Heart left ventricle (tissue), 16 donors: ENCODE measurements at regions not wholly inside any gene's neighbourhood (a gene's known extent, or its start where the extent isn't known, plus 50 kb on each side); places are given as distances from the start of the nearest gene placed in this dataset.

Experiments used
- ATAC-seq, 4 donors: fragments of 200-7000 bp; cut with Tn5 transposase; one replicate each; pipeline ENCODE4 v1.9.1; 2020 to 2022; ENCODE audit warnings: moderate library complexity in 4 of 4, mild to moderate bottlenecking in 3 of 4, moderate number of reproducible peaks in 1 of 4
- DNase-seq, 5 donors: peaks; one replicate each; pipeline ENCODE4 v3.0.0-alpha.2; 2020
- H3K27ac ChIP-seq, 12 donors: fragments of 200-600 bp; sonication (generic) in 4 of 12; one replicate each; pipeline versions ENCODE4 v1.5.0 to v1.8.0; 2016 to 2022; ENCODE audit warnings: mild to moderate bottlenecking in 2 of 12
- H3K27me3 ChIP-seq, 9 donors: fragments of 200-600 bp; sonication (generic) in 2 of 9; one replicate each; pipeline versions ENCODE4 v1.5.1 to v1.8.0; 2016 to 2022; ENCODE audit warnings: mild to moderate bottlenecking in 3 of 9
- H3K36me3 ChIP-seq, 9 donors: fragments of 200-600 bp; sonication (generic) in 2 of 9; one replicate each; pipeline versions ENCODE4 v1.5.0 to v1.8.0; 2018 to 2022; ENCODE audit warnings: mild to moderate bottlenecking in 2 of 9
- H3K4me1 ChIP-seq, 12 donors: fragments of 200-600 bp; sonication (generic) in 4 of 12; one replicate each; pipeline versions ENCODE4 v1.5.0 to v1.8.0; 2016 to 2022; ENCODE audit warnings: mild to moderate bottlenecking in 3 of 12
- H3K4me3 ChIP-seq, 12 donors: fragments of 200-600 bp; sonication (generic) in 4 of 12; one replicate each; pipeline versions ENCODE4 v1.5.0 to v1.8.0; 2017 to 2022; ENCODE audit warnings: mild to moderate bottlenecking in 9 of 12, moderate library complexity in 4 of 12
- H3K9me3 ChIP-seq, 12 donors: fragments of 200-600 bp; sonication (generic) in 4 of 12; one replicate each; pipeline versions ENCODE4 v1.5.0 to v1.8.0; 2016 to 2022; ENCODE audit warnings: mild to moderate bottlenecking in 1 of 12
- CTCF ChIP-seq, 12 donors: fragments of 200-600 bp; sonication (generic) in 4 of 12; IDR thresholded peaks; one replicate each; pipeline versions ENCODE4 v1.5.0 to v1.8.0; 2018 to 2022; ENCODE audit warnings: antibody characterized with exemption in 12 of 12, mild to moderate bottlenecking in 5 of 12
- POLR2A ChIP-seq, 2 donors: fragments of 450-650 bp; IDR thresholded peaks; one replicate each; pipeline ENCODE4 v1.6.1; 2017; ENCODE audit warnings: antibody characterized with exemption in 2 of 2, mild to moderate bottlenecking in 2 of 2, moderate library complexity in 2 of 2
- WGBS, 4 donors: extraction: QIAGEN DNeasy Blood & Tissue Kit in 2 of 4; methylation state at CpG; one replicate each; pipeline versions ENCODE4 v1.1.5 to v1.1.7; 2013 to 2018; 5-methylcytosine and 5-hydroxymethylcytosine counted together
- intact Hi-C, 10 donors: fragments of 100-400 bp; cut with DNase I; formaldehyde crosslinking; loops; one replicate each; pipeline versions ENCODE4 v1.11.1 to v1.14.2; 2022
- donor health status: ischemic (EF 13 %, LVEDD 7.1; RV severe dilation, severe dysfunction).
- donor health status: healthy with polysubstance abuse.
- donor health status: DM: no; HTN: yes; CAD: no.
- donor health status: DM: no; HTN: no; CAD: no.
- donor health status: ischemic (EF 25% LVEDD 6.9; RV normal size, moderate dysfunction).
- donor health status: ischemic (EF 25% LVEDD 5.7; RV mildly dilated, moderate dysfunction).
- donor health status: healthy.
- donor health status: DM: yes; HTN: yes; CAD: no.
- donor health status: ischemic (EF 35%, LVEDD 5.7; RV mildly dilated, moderate dysfunction).
- donor health status: nonischemic (EF 11% LVEDD 7.7; RV severe dilation, severe dysfunction).
- donor health status: DM: yes; HTN: yes; CAD: no.
- donor health status: PGD.
- donor health status: ischemic (EF 29% LVEDD 5.4; RV normal size, mild dysfunction).
- donor health status: nonischemic (EF 23%, LVEDD 6.1; RV moderate dilation, normal function).

- intact Hi-C loops = no loop called here
- WGBS, 4 donors = 66 to 75% (median 74%) methylated on average over 8 of the region's 8 CpGs
- Histone ChIP-seq H3K27me3 (peaks cover 0 to 15% (median 0%) of the 10 kb centered on the region in 9 donors), H3K36me3 (no peaks in the 10 kb centered on the region), H3K4me1 (no peaks in the 10 kb centered on the region), H3K4me3 (no peak overlapping the region), H3K27ac (no peak overlapping the region), H3K9me3 (peaks cover 0 to 11% (median 0%) of the 10 kb centered on the region in 12 donors)
- DNase-seq = no peak
- ATAC-seq = no peak
- TF ChIP-seq CTCF (IDR thresholded peaks at IDR 0.05) (no peak), POLR2A (IDR thresholded peaks at IDR 0.05) (no peak)
Observed at GRCh38 chr10:111131168-111131799, 54.5 kb downstream of the ADRA2A start.

- no peaks in the 10 kb centered on the region for H3K4me1 ChIP-seq
- no peak for TF ChIP-seq POLR2A (IDR thresholded peaks at IDR 0.05)
- TF ChIP-seq CTCF (IDR thresholded peaks at IDR 0.05) = no peak
- no peak for ATAC-seq
- no peak for DNase-seq
- peaks cover 0 to 18% (median 0%) of the 10 kb centered on the region in 9 donors for H3K27me3 ChIP-seq
- intact Hi-C loops = no loop called here
- H3K9me3 ChIP-seq = peaks cover 0 to 11% (median 0%) of the 10 kb centered on the region in 12 donors
- H3K4me3 ChIP-seq = no peak overlapping the region
- H3K27ac ChIP-seq = no peak overlapping the region
- H3K36me3 ChIP-seq = no peaks in the 10 kb centered on the region
- WGBS, 4 donors = 30 to 57% (median 49%) methylated on average over 6 of the region's 6 CpGs
Observed at GRCh38 chr10:111137007-111137406, 60.2 kb downstream of the ADRA2A start.

- WGBS, 4 donors = 42 to 56% (median 47%) methylated on average over 4 of the region's 4 CpGs
- Histone ChIP-seq H3K27me3 (peaks cover 0 to 20% (median 0%) of the 10 kb centered on the region in 9 donors), H3K4me1 (no peaks in the 10 kb centered on the region), H3K27ac (no peak overlapping the region), H3K4me3 (no peak overlapping the region), H3K9me3 (peaks cover 0 to 8% (median 0%) of the 10 kb centered on the region in 12 donors), H3K36me3 (no peaks in the 10 kb centered on the region)
- no peak for ATAC-seq
- DNase-seq = no peak
- intact Hi-C loops = no loop called here
- no peak for TF ChIP-seq POLR2A (IDR thresholded peaks at IDR 0.05)
- TF ChIP-seq CTCF (IDR thresholded peaks at IDR 0.05) = no peak
Observed at GRCh38 chr10:111137587-111137986, 60.8 kb downstream of the ADRA2A start.

GRCh38 chr10:111138544-111138943 is 61.7 kb downstream of the ADRA2A start:
- Histone ChIP-seq H3K4me3 (no peak overlapping the region), H3K9me3 (no peaks in the 10 kb centered on the region), H3K36me3 (no peaks in the 10 kb centered on the region), H3K4me1 (no peaks in the 10 kb centered on the region), H3K27me3 (peaks cover 0 to 20% (median 0%) of the 10 kb centered on the region in 9 donors), H3K27ac (no peak overlapping the region)
- no peak for DNase-seq
- TF ChIP-seq CTCF (IDR thresholded peaks at IDR 0.05) = no peak
- no peak for TF ChIP-seq POLR2A (IDR thresholded peaks at IDR 0.05)
- WGBS, 4 donors = 87 to 97% (median 93%) methylated on average over 7 of the region's 7 CpGs
- ATAC-seq = no peak
- intact Hi-C loops = no loop called here
